ENCODE measurements at regions not wholly inside any gene's neighbourhood (a gene's known extent, or its start where the extent isn't known, plus 50 kb on each side); places are given as distances from the start of the nearest gene placed in this dataset.

DNA sequence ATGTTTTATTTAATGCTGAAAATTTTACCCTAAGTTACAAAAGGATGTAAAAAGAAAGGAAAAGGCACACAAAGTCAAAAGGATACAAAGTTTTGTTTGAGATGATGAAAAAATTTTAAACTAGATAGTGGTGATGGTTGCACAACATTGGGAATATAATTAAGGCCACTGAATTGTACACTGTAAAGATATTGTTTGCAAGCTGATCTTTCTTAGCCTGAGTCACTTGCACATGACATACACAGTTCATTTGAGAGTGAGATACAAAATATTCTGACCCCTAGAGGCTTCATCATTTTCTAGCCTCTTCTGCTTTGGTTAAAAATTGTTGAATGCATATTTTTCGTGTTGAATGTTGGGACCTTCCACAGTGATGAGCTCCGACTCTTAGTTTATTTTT lies 462.6 kb downstream of the HDGFL1 start:
- DNase-seq, result no peak

GRCh38 chr6:23034926-23035325 lies 465.6 kb downstream of the HDGFL1 start:
- no peak for DNase-seq

DNA sequence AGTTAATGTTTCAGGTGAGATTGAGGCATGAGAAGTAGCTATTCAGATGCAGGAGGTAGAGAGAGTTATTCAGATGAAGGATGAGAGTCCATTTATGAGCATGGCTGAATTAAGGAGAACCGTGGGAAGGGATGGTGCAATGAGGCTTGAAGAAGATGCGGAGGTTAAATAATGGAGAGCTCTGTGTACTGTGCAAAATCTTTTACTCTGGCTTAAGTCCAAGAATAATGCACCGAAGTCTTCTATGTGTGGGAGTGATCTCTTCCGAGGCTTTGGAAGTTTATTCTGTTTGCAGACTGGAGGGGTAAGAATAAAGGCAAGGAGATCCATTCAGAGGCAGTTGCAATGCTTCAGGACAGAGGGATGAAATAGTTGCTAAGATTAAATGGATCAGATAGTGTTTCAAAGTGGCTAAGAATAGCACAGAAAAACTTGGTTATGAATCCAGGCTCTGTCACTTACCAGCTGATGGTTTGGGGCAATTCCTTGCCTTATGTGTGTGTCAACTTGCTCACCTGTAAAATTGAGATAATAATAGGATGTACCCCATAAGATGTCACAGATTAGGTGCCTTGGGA lies 467.1 kb downstream of the HDGFL1 start:
- DNase-seq, result no peak

DNA sequence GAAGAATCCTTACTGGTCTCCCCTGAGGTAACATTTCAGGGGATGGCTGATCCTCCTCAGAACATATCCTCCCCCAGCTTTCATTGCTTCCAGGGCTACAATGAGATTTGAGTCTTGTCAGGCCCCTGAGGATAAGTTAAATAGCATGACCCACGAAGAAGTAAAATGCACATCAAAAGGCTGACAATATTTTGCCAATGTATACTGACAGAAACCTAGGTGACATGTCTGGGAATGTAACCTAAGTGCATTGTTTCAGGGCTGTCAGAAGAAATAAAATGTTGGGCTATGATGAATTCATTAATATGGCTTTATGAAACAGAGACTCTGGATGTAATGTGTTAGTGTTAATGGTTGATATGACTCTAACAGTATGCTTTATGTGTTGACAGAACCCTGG lies 471.5 kb downstream of the HDGFL1 start:
- DNase-seq, result no peak

DNA sequence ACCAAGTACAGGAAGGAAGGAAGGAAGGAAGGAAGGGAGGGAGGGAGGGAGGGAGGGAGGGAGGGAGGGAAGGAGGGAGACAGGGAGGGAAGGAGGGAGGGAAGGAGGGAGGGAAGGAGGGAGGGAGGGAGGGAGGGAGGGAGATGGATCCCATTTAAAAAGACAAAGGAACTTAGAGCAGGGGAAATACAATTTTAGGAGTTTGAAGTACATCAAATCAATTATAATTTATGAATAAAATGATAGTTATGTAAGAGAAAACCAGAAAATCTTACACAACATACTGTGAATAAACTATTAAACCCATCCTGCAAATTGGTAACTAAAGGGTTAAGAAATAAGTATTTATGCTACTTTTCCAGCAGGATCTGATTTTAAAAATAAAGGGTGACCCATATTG lies 475.9 kb downstream of the HDGFL1 start:
- DNase-seq, result no peak

GRCh38 chr6:23055523-23055922 lies 486.2 kb downstream of the HDGFL1 start:
- no peak for DNase-seq

- no peak for DNase-seq
Measured at GRCh38 chr6:23073821-23074220, 504.5 kb downstream of the HDGFL1 start.

DNA sequence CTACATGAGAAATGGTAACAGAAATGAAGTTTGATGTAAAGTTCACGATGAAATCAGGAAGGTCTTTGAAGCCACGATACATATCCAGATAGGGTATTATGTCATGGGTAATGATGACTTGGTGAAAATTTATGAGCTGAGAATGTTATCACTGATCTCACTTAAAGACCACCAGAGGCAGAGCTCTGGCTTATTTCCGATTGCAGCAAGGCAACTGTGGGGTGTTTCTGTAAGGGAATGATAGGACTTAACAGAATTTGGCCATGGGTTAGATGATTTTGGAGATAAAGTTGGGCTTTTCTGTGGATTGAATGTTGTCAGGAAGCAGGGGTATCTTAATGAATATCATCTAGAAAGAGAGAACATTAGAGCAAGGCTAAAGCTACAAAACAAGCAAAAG lies 508.4 kb downstream of the HDGFL1 start:
- DNase-seq, result no peak

- DNase-seq, result no peak
Measured at GRCh38 chr6:23081701-23082100, 512.3 kb downstream of the HDGFL1 start.

DNA sequence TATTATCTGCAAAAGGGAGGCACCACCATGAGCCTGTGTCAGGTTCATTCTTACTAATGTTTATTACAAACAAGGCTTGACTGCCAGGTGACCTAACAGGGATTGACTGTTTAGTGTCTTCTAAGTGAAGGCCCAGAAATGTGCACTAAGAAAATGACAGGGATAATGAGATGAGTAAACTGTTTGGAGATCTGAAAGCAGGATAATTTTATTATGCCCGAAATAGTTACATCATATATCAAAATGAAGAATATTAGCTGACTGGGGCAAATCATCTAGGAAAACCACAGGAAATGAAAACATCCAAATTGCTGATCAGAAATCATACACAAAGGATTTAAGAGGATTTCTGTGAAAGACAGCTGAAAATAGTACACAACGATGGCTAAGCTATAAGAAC lies 516.7 kb downstream of the HDGFL1 start:
- DNase-seq, result no peak

DNA sequence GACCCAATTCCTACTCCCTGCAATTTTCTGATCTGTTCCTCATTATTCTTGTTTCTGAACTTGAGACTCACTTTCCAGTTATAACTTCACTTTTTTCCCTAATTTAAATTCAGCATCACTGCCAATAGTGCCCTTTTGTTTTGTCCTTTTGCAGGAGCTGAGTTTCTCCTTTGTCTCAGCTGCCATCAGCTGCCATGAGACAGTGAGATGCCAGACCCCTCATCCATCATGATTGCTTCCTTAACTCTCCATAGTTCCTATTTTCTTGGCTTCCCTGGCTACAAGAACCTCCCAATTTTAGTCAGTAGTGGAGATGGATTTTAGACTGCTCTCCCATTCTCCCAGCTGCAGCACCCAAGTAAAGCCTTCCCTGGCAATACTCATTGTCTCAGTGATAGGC lies 518.1 kb downstream of the HDGFL1 start:
- no peak for DNase-seq

- no peak for DNase-seq
Measured at GRCh38 chr6:23088761-23089160, 519.4 kb downstream of the HDGFL1 start.

DNA sequence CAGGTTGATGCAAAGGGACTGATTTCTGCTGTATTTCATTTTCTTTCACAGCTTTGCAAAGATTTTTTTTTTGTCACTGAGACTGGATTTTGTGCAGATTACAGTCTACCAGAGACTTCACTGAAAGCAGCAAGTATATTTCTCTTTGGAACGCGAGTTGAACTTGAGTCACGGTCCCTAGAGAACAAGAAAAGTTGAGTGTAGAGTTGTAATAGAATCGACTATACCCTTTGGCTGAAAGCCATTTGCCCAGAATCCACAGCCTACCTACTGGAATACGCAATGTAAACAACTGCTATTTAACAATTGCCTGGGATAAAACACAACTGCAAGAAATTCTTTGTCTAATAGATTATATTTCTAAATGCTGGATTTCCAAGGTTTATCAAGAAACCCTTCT lies 520.6 kb downstream of the HDGFL1 start:
- DNase-seq, result no peak

DNA sequence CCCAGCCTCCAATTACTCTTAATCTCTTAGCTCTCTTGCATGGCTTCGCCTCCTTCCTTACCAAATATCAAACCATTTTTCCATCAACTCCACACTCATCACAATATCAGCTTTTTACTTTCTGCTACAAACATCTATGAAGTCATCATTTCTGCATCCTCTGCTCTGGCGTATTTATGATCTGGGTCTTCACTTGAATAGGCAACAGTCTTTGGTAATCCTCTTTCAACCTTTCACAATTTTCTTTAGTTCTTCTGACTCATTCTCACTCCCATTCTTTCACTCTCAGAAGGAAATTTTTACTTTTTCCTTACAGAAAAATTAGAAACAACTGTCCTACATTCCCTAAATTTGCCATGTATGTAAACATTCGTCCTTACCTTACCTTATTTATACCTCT lies 522.4 kb downstream of the HDGFL1 start:
- no peak for DNase-seq

DNA sequence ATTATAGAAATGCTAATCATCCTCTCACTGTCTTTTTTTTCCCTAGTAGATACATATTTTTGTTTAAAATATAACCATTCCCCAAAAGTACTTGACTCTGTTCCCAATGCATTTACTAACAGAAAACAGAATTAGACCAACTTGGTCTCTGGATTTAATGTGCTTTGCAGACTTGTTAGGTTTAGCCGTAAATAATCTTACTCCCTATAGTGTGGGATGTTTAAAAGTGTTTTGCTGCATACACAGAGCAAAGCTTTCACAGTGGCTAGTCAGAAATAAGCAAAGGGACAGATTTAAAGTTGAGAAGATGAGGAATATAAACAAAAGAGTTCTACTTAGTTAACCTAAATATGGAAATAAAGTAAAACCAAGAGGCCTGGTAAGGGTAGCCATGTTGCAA lies 527.5 kb downstream of the HDGFL1 start:
- DNase-seq, result no peak

DNA sequence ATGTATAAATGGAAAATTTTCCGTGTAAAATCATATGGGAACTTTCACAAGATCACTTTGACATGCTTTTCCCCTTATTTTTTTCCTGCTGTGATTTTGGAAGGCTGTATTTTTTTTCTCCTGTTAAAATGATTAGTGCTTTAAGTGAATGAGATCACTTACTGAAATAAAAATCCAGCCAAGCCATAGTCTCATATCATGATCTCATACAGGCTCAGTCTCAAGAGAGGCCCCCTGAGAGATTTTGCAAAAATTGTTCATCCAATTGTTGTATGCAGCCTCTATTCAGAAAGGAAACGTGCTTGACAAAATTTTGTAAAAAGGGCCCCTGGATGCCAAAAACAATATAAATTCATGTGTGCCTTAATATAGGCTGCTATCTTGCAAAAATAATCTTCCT lies 528.2 kb downstream of the HDGFL1 start:
- DNase-seq, result no peak

GRCh38 chr6:23106951-23107350 lies 537.6 kb downstream of the HDGFL1 start:
- DNase-seq, result no peak

- no peak for DNase-seq
Measured at GRCh38 chr6:23111984-23112383, 542.6 kb downstream of the HDGFL1 start.

GRCh38 chr6:23114812-23115504 lies 545.6 kb downstream of the HDGFL1 start:
- no peak for DNase-seq

GRCh38 chr6:23137611-23138010 lies 568.2 kb downstream of the HDGFL1 start:
- no peak for DNase-seq

- DNase-seq, result no peak
Measured at GRCh38 chr6:23140871-23141270, 571.5 kb downstream of the HDGFL1 start.

GRCh38 chr6:23145781-23146180 lies 576.4 kb downstream of the HDGFL1 start:
- DNase-seq, result no peak

DNA sequence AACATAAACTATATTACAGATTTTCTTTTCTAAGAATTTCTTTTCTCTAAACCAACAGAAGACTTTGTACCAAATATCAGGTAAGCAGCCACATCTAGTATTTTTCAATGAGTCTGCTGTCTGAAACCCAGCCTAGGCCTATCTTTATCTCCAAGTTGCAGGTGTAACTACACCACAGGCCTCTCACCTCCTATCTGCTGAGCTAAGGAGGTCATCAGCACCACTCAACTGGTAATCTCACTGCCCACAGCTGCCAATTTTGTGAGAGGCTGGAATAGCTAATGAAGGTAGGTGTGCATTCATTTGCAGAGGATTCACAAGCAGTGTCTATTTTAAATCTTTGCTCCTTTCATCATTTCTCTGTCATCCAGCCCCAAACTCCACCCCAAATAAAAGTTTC lies 584.8 kb downstream of the HDGFL1 start:
- no peak for DNase-seq

DNA sequence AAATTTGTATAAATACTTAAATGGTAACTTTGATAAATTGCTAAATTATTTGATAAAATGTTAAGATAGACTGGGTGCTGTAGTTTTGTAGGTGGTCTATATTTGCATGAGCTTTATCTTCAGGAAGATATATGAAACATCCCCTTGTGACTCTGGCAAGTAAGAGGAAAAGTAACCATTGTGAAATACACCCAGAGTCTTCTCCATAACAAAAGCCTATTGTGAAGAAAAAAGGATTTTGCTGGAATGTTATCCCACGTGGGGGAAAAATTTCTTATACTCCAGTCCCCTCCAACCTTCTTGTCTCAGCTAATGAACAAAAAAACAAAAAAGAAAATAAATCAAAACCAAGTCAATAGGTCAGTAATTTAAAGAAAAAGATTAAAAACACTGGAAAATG lies 600.7 kb downstream of the HDGFL1 start:
- no peak for DNase-seq

GRCh38 chr6:23173234-23173633 lies 603.9 kb downstream of the HDGFL1 start:
- no peak for DNase-seq

Measured in C1 segment of cervical spinal cord (tissue), 14 donors.